ENCODE measurements at regions not wholly inside any gene's neighbourhood (a gene's known extent, or its start where the extent isn't known, plus 50 kb on each side); places are given as distances from the start of the nearest gene placed in this dataset.

DNA sequence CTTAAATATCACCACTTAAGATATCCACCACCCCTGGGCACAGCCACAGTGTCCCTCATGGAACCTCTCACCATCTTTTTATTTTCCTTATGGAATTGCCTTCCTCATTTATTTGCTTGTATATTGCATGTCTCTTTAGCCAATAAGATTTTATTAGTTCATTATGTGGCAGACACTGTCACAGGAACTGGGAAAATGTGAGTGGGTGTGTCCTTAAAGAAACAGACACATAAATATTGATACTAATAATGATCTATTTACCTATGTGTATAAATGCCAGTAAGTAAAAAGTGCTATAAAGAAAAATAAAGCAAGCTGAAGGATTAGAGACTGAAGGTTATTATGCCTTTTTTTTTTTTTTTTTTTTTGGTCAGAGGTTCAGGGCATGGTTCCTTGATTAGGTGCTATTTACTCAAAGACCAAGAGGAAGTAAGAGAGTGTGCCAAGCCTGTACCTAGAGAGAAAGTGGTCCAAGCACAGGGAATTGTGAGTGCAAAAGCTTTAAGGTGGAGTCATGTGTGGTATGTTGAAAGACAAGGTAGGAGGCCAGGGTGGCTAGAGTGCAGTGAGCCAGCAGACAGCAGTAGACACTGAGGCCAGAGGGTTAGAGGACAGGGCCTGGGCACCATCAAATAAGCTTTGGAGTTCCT lies 589.0 kb downstream of the USP25 start:
- Histone ChIP-seq H3K27me3 (replicated peaks) (no peaks in the 10 kb centered on the region), H3K27ac (no peak overlapping the region), H3K36me3 (replicated peaks) (no peaks in the 10 kb centered on the region), H3K4me3 (ENCODE audit: low read depth, low read length) (no peak overlapping the region)
- in situ Hi-C loops (cut with HindIII; ENCODE audit: low pct_ligation_motif_present, low sequenced_read_pairs), result no loop called here
- no peak for TF ChIP-seq CTCF (IDR thresholded peaks at IDR 0.05; ENCODE audit: low read depth, low read length, missing control alignments)
- DNase-seq, result no peak

- Histone ChIP-seq H3K27me3 (replicated peaks) (no peaks in the 10 kb centered on the region), H3K27ac (no peak overlapping the region), H3K36me3 (replicated peaks) (no peaks in the 10 kb centered on the region), H3K4me3 (ENCODE audit: low read depth, low read length) (no peak overlapping the region)
- in situ Hi-C loops (cut with HindIII; ENCODE audit: low pct_ligation_motif_present, low sequenced_read_pairs), result no loop called here
- TF ChIP-seq CTCF (IDR thresholded peaks at IDR 0.05; ENCODE audit: low read depth, low read length, missing control alignments), result no peak
- no peak for DNase-seq
Measured at GRCh38 chr21:16320110-16320509, 590.3 kb downstream of the USP25 start.

GRCh38 chr21:16322454-16322853 lies 592.7 kb downstream of the USP25 start:
- no peak for TF ChIP-seq CTCF (IDR thresholded peaks at IDR 0.05; ENCODE audit: low read depth, low read length, missing control alignments)
- H3K27ac ChIP-seq, result no peak overlapping the region
- no peak for DNase-seq
- no peak overlapping the region for H3K4me3 ChIP-seq (ENCODE audit: low read depth, low read length)
- in situ Hi-C loops (cut with HindIII; ENCODE audit: low pct_ligation_motif_present, low sequenced_read_pairs), result no loop called here
- H3K36me3 ChIP-seq (replicated peaks), result no peaks in the 10 kb centered on the region
- no peaks in the 10 kb centered on the region for H3K27me3 ChIP-seq (replicated peaks)

DNA sequence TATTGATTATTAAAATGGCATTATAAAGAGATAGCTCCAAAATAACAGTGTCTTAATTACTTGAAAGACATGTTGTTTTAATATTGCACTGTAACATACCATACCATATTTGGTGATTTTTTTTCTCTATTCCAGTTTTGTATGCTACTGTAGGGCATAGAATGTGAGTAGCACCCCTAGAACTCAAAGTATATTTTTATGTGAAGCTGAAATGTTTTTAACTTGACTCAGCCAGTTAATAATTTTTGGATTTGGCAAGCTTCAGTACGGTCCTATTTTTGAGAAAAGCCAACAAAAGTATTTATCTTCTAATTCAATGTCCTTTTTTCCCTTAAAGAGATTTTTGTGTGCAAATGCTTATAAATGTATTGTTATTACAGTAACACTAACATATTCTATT lies 593.8 kb downstream of the USP25 start:
- DNase-seq, result no peak
- Histone ChIP-seq H3K27ac (no peak overlapping the region), H3K4me3 (ENCODE audit: low read depth, low read length) (no peak overlapping the region), H3K36me3 (replicated peaks) (no peaks in the 10 kb centered on the region), H3K27me3 (replicated peaks) (no peaks in the 10 kb centered on the region)
- TF ChIP-seq CTCF (IDR thresholded peaks at IDR 0.05; ENCODE audit: low read depth, low read length, missing control alignments), result no peak
- in situ Hi-C loops (cut with HindIII; ENCODE audit: low pct_ligation_motif_present, low sequenced_read_pairs), result no loop called here

- no peak overlapping the region for H3K27ac ChIP-seq
- in situ Hi-C loops (cut with HindIII; ENCODE audit: low pct_ligation_motif_present, low sequenced_read_pairs), result no loop called here
- TF ChIP-seq CTCF (IDR thresholded peaks at IDR 0.05; ENCODE audit: low read depth, low read length, missing control alignments), result no peak
- no peak for DNase-seq
- H3K4me3 ChIP-seq (ENCODE audit: low read depth, low read length), result no peak overlapping the region
- H3K27me3 ChIP-seq (replicated peaks), result no peaks in the 10 kb centered on the region
- H3K36me3 ChIP-seq (replicated peaks), result no peaks in the 10 kb centered on the region
Measured at GRCh38 chr21:16324630-16325029, 594.8 kb downstream of the USP25 start.
